Tibial artery (tissue), 4 donors: ENCODE measurements at regions not wholly inside any gene's neighbourhood (a gene's known extent, or its start where the extent isn't known, plus 50 kb on each side); places are given as distances from the start of the nearest gene placed in this dataset.

ENCODE experiments used
- DNase-seq, 2 donors: peaks; one replicate each; pipeline ENCODE4 v3.0.0-alpha.2; 2019
- H3K27ac ChIP-seq, 2 donors: fragments of 200-600 bp; sonication (generic) in 1 of 2; 1 replicate in 1 of 2; 2 replicates in 1 of 2; pipeline ENCODE4 v1.5.1; 2018 to 2019; ENCODE audit warnings: mild to moderate bottlenecking in 1 of 2
- H3K27me3 ChIP-seq, 2 donors: fragments of 200-600 bp; sonication (generic) in 1 of 2; one replicate each; pipeline versions ENCODE4 v1.5.1 to v1.6.0; 2016 to 2019
- H3K36me3 ChIP-seq, 3 donors: fragments of 200-600 bp; sonication (generic) in 2 of 3; one replicate each; pipeline ENCODE4 v1.5.1; 2016 to 2019; ENCODE audit warnings: mild to moderate bottlenecking in 2 of 3
- H3K4me1 ChIP-seq, 4 donors: fragments of 200-600 bp; sonication (generic) in 2 of 4; 1 replicate in 3 of 4; 2 replicates in 1 of 4; pipeline ENCODE4 v1.5.1; 2016 to 2019
- H3K4me3 ChIP-seq, 2 donors: fragments of 200-600 bp; sonication (generic) in 1 of 2; 1 replicate in 1 of 2; 2 replicates in 1 of 2; pipeline ENCODE4 v1.5.1; 2018 to 2019; ENCODE audit warnings: mild to moderate bottlenecking in 2 of 2
- H3K9me3 ChIP-seq, 3 donors: fragments of 200-600 bp; sonication (generic) in 1 of 3; one replicate each; pipeline ENCODE4 v1.5.1; 2016 to 2019
- intact Hi-C: fragments of 100-400 bp; cut with DNase I; formaldehyde crosslinking; loops from one replicate; pipeline ENCODE4 v1.15.0; 2023; ENCODE audit warnings: low total_unique reads
- TF ChIP-seq, protein P1 (sequence below), 2 experiments: fragments of 200-600 bp in 1 of 2; fragments of 450-650 bp in 1 of 2; IDR thresholded peaks; one replicate each; pipeline ENCODE4 v1.5.1; 2017 to 2019; ENCODE audit warnings: antibody characterized with exemption in 2 of 2, mild to moderate bottlenecking in 1 of 2, moderate library complexity in 1 of 2

DNA sequence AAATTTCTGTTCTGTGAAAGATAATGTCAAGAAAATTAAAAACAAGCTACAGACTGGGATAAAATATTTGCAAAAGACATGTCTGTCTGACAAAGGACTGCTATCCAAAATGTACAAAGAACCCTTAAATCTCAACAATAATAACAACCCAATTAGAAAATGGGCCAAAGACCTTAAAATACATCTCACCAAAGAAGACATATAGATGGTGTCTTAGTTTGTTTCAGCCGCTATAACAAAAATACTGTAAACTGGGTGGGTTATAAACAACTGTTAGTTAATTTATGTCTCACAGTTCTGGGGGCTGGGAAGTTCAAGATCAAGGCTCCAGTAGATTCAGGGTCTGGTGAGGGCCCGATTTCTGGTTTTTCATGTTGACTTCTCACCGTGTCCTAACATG lies 106.2 kb upstream of the AGTR1 start:
- Histone ChIP-seq H3K27me3 (no peaks in the 10 kb centered on the region), H3K4me1 (no peaks in the 10 kb centered on the region), H3K4me3 (no peak overlapping the region), H3K9me3 (no peaks in the 10 kb centered on the region), H3K27ac (no peak overlapping the region), H3K36me3 (no peaks in the 10 kb centered on the region)
- TF ChIP-seq, protein P1, sequence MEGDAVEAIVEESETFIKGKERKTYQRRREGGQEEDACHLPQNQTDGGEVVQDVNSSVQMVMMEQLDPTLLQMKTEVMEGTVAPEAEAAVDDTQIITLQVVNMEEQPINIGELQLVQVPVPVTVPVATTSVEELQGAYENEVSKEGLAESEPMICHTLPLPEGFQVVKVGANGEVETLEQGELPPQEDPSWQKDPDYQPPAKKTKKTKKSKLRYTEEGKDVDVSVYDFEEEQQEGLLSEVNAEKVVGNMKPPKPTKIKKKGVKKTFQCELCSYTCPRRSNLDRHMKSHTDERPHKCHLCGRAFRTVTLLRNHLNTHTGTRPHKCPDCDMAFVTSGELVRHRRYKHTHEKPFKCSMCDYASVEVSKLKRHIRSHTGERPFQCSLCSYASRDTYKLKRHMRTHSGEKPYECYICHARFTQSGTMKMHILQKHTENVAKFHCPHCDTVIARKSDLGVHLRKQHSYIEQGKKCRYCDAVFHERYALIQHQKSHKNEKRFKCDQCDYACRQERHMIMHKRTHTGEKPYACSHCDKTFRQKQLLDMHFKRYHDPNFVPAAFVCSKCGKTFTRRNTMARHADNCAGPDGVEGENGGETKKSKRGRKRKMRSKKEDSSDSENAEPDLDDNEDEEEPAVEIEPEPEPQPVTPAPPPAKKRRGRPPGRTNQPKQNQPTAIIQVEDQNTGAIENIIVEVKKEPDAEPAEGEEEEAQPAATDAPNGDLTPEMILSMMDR (IDR thresholded peaks at IDR 0.05), result no peak
- intact Hi-C loops, result no loop called here
- no peak for DNase-seq

DNA sequence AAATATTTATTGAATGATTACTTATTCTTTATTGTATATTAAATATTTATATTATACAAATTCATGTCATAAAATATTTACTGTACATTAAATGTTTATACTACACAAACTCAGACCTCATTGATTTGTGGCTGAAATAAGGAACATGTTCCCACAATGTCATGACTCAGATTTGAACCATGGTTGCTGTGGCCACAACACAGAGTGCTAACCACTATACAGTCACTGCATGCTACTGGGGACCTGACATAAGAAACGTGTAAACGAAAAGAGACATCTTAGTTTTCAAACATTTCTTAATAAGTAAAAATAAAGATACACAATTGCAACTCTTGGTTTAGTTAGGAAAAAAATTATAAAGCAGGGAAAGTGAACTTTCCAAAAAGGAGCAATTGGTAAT lies 99.1 kb upstream of the AGTR1 start:
- Histone ChIP-seq H3K36me3 (no peaks in the 10 kb centered on the region), H3K4me3 (no peak overlapping the region), H3K4me1 (no peaks in the 10 kb centered on the region), H3K27ac (no peak overlapping the region), H3K9me3 (no peaks in the 10 kb centered on the region), H3K27me3 (no peaks in the 10 kb centered on the region)
- TF ChIP-seq, protein P1 (IDR thresholded peaks at IDR 0.05), result no peak
- intact Hi-C loops, result no loop called here
- no peak for DNase-seq

DNA sequence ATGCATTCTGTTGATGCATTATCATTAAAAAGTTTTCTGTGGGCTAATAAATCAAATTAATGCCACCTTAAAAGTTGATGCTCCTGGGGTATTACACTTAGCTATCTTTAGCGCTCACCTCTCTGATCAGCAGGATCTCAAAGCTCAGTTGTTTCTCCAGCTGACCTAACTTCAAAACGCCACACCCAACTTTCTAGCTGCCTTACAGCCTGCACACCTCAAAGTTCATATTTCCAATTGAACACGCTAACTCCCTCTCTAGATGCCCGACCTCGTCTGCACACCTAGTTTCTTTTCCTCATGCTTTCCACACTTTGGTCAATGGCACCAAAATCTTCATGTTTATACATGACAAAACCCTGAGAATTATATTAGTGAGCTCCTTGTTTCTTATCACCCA lies 98.2 kb upstream of the AGTR1 start:
- H3K9me3 ChIP-seq, result no peaks in the 10 kb centered on the region
- H3K27ac ChIP-seq, result no peak overlapping the region
- no peak for DNase-seq
- H3K36me3 ChIP-seq, result no peaks in the 10 kb centered on the region
- H3K4me3 ChIP-seq, result no peak overlapping the region
- TF ChIP-seq, protein P1 (IDR thresholded peaks at IDR 0.05), result no peak
- H3K27me3 ChIP-seq, result no peaks in the 10 kb centered on the region
- H3K4me1 ChIP-seq, result peaks cover 0 to 7% (median 0%) of the 10 kb centered on the region in 4 donors
- intact Hi-C loops, result no loop called here

DNA sequence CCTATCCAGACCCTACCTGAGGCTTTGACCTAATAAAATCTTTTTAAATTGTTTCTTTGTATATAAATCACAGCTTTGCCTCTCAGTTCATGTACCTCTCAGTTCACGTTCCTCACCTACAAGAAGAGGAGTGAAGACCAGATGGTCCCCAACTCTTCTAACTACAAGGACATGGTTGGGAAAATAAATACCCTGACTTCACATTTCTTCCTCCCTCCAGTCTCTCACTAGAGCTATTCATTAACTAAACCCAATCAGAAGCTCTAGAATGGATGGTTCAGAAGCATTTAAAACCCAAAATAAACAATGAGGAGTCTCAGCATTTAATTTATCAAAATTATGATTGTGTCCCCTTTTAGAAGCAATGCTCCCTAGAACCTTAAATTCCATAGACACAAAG lies 97.3 kb upstream of the AGTR1 start:
- Histone ChIP-seq H3K27ac (no peak overlapping the region), H3K27me3 (no peaks in the 10 kb centered on the region), H3K36me3 (no peaks in the 10 kb centered on the region), H3K4me3 (no peak overlapping the region), H3K9me3 (no peaks in the 10 kb centered on the region), H3K4me1 (peaks cover 0 to 17% (median 2%) of the 10 kb centered on the region in 4 donors)
- intact Hi-C loops, result no loop called here
- DNase-seq, result no peak
- TF ChIP-seq, protein P1 (IDR thresholded peaks at IDR 0.05), result no peak

DNA sequence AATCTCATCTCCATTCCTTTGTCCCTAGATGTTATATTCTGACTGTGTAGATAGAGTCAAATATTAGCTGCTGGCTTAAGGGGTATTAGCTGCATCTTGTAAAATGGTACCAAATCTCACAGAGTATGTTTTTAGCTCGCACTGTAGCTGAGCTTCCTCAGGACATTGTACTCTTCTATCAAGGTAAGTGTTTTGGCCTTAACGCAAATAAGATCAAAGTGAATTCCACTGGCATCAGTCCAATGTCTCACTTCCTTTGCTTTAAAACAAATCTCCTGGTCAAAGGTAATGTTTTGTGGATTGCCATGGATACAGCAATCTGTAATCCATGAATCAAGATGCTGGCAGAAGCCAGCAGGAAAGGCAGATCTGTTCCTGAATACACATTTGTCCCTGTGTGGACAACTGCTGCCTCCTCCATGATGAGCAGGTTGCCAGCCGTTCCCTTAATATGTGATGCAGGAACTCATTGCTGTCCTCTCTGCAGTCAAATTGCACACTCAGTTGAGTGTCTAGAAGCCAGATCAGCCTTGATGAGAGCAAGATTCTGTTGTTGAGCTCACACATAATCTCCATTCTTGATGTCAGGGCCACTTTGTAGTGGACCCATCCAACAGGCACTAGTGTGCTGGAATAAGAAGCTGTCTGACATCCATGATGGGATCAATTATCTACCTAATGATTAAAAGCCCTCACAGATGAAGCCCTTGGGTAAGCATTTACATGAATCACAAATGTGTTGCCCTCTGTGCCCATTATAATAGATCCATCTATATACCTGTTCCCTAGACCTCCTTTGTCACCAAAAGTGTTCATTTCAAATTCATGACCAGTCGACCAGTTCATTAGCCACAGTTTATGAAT lies 96.6 kb upstream of the AGTR1 start:
- TF ChIP-seq, protein P1 (IDR thresholded peaks at IDR 0.05), result no peak
- H3K4me1 ChIP-seq, result peaks cover 0 to 24% (median 5%) of the 10 kb centered on the region in 4 donors
- no peaks in the 10 kb centered on the region for H3K36me3 ChIP-seq
- no peak overlapping the region for H3K4me3 ChIP-seq
- H3K9me3 ChIP-seq, result no peaks in the 10 kb centered on the region
- no peak overlapping the region for H3K27ac ChIP-seq
- H3K27me3 ChIP-seq, result no peaks in the 10 kb centered on the region
- no peak for DNase-seq
- intact Hi-C loops, result no loop called here
